NCI-H82 (cell line): ENCODE measurements at regions not wholly inside any gene's neighbourhood (a gene's known extent, or its start where the extent isn't known, plus 50 kb on each side); places are given as distances from the start of the nearest gene placed in this dataset.
"Not testable (repeated sequence)": the region's sequence is repeated elsewhere in the genome, so short reads cannot be mapped to it uniquely, and the experiment has no call there.

Experiments
- DNase-seq: peaks from one replicate; lab custom pipeline; 2025; lab: John Stamatoyannopoulos, UW

GRCh38 chr1:209173796-209174195 is 409.7 kb upstream of the CAMK1G start:
- not testable (repeated sequence) for DNase-seq

DNA sequence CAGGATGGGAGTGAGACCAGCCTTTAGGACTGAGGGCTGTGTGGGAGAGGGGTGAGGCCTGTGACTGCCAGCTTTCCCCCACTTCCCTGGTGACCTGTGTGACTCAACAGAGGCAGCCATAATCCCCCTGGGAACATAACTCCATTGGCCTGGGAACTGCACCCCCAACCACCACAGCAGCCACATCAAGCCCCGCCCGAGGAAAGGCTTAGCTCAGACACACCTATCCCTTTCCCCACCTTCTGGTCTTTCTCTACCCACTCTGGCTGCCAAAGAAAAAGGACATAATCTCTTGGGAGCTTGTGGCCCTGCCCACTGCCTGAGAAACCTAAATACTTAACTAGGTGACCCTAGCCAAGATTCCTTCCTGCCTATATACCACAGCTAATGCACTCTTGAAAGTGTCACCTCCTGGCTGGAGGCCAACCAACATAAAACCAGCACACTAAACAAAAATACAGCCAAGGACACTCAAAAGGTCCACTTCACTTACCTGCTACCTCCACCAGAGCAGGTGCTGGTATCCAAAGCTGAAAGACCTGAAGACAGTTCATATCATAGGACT is 406.6 kb upstream of the CAMK1G start:
- DNase-seq = peak; percentile 36

- DNase-seq = no peak
Measured at GRCh38 chr1:209183195-209183594, 400.3 kb upstream of the CAMK1G start.

DNA sequence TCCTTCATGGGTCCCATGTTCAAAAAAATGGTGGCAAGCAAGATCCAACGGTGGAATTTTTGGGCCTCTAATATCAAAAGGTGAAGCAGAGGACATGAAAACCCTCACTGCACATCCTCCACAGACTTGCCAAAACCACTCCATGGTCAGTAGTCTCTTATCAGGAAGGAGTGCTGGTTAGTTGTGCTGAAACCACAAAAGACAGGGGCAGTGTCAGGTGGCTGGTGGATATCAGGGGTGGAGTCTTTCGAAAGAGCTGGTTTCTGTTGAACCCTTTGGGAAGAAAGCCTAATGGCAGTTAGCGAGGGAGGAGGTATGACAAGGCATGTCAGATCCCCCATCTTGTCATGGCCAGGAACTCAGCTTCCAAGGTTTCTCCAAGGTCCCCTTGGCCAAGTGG is 395.9 kb upstream of the CAMK1G start:
- no peak for DNase-seq

GRCh38 chr1:209190591-209191261 is 392.8 kb upstream of the CAMK1G start:
- peak; percentile 93 for DNase-seq

DNA sequence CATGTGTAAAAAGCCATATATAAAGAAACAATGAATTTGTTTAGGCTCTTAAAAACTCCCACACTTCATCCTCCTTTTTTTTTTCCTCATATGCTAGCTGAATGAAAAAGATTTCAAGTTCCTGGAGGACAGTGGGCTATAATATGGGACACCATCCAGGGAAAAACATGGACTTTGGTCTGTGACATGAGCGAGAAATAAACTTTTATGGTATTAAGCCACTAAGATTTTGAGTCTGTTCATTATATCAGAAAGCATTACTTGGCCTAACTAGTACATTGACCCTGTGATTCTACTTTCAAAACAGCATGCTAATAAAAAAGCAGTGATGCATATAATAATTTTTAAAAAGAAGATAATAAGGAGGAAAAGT is 392.3 kb upstream of the CAMK1G start:
- no peak for DNase-seq

DNA sequence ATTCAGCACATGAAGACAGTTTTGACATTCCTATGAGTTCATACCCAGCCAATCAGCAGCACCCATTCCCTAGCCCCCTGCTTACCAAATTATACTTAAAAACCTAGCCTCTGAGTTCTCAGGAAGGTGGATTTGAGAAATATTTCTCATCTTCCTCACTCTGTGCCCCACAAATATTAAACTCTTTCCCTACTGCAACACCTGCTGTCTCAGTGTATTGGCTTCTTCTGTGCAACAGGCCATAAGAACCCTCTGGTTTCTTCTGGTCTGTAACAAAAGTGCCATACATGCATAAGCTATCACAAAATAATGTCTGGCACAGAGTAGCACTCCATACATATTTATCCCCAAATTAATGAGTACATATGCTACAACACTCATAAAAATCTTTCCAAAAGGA is 387.4 kb upstream of the CAMK1G start:
- DNase-seq = no peak

GRCh38 chr1:209198961-209199750 is 384.4 kb upstream of the CAMK1G start:
- DNase-seq = no peak

DNA sequence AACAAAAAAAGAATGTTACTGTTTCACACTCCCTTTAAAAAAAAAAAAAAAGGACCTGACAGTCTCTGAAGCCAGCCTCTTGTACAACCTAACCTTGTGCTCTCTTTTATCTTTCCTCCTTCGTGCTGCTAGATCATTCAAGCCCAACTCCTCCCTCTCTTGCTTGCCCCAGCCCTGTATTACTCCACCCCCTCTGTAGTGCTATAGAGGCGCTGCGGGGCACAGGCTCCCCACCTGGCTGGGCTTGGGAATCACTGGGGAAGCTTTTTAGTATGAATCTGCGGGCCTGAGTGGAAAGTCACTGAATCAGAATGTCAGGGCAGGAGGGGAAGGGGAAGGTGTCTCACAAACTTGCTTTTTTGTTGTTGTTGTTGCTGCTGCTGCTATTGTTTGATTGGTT is 383.7 kb upstream of the CAMK1G start:
- DNase-seq = peak; percentile 60

DNA sequence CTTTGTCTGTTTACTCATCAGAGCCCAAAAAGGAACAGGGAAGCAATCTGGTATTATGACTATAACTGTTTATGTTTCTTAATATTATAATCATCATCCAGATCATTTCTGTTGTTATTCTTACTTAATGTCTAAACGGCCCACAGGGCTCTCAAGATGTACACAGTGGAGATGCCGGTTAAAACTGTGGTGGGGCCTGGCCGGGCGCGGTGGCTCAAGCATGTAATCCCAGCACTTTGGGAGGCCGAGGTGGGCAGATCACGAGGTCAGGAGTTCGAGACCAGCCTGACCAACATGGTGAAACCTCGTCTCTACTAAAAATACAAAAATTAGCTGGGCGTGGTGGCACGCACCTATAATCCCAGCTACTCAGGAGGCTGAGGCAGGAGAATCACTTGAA is 381.2 kb upstream of the CAMK1G start:
- not testable (repeated sequence) for DNase-seq

DNA sequence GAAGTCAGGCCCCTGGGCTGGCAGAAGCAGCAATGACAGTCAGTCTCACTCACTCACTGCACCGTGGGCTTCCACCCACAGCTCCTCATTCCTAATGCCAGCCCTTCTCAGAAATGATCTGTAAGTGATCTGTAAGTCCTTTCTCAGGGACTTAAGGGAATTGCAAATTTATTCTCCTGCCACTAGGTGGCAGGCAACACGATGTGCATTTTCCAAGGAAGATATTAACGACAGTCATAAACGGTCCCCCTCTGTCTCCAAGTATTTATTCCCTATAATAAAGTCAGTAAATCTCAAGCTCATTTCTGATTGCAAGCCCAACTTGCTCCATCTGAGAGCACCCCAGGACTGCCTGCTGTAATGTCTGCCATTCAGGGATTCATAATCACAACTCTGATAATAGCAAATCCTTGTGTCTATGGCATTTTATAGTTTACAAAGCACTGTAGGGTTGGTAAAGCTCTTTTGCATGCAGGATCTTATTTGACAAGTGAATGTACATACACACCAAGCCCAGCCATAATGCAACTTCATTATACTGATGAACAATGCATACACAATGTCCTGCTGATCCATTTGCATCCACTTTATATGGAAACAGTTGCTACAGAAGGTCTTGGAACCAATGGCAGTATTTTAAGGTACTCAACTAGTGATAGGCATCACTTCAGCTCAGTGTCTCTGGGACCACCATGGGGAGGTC is 380.5 kb upstream of the CAMK1G start:
- peak; percentile 83 for DNase-seq

DNA sequence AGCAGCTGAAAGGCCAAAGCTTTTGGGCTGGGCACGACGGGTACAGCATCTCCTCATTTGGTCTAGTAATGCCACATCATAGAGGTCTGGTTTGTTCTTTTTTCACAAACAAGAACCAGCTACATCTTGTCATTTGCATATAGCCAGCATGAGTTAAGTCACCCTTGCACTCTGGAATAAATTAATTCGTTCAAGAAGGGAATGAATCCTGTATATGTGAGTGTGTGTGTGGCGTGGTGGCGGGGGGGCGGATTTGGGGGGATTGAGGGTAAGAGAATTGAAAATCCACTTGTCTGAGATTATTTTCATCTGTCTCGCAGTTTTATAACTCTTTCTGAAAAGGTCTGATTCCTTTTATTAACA is 380.0 kb upstream of the CAMK1G start:
- DNase-seq = no peak

GRCh38 chr1:209205039-209205438 is 378.5 kb upstream of the CAMK1G start:
- no peak for DNase-seq

GRCh38 chr1:209207126-209207700 is 376.3 kb upstream of the CAMK1G start:
- no peak for DNase-seq

GRCh38 chr1:209207701-209208286 is 375.7 kb upstream of the CAMK1G start:
- peak; percentile 91 for DNase-seq

- no peak for DNase-seq
Measured at GRCh38 chr1:209208648-209209047, 374.9 kb upstream of the CAMK1G start.

GRCh38 chr1:209213989-209214388 is 369.5 kb upstream of the CAMK1G start:
- no peak for DNase-seq

GRCh38 chr1:209215826-209216225 is 367.7 kb upstream of the CAMK1G start:
- no peak for DNase-seq

- DNase-seq = no peak
Measured at GRCh38 chr1:209218113-209218512, 365.4 kb upstream of the CAMK1G start.

- no peak for DNase-seq
Measured at GRCh38 chr1:209218981-209219380, 364.5 kb upstream of the CAMK1G start.

DNA sequence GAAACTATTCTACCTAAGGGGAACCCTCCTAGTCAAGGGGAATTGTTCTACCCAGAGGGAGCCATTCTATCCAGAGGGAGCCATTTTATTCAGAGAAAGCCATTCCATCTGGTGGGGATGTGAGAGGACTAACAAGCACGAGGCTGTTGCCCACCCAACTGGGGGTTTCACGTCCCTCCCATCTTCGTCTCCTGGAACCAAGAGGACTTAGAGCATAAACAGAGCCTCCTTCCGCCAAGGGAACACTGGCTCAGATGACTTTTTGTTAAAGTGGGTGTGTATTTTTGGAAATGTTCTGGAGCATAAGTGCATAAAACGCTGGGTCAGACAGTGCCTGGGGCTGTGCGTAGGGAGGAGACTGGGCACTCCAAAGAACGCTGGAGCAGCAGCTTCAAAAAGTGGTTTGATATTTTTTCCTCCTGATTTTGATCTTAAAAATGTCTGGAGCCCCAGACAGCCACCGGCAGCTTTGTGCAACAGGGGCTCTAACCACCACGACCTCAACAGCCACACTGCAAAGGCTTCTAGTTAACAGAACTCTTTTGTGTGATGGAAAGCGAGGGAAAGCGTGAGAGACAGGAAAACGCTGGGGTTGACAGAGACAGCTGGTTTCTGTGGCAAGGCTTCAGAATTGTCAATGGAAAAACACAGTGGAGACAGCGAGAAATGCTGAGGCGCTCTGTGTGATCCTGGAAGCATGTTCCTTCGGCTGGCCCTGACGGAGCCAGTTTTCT is 363.6 kb upstream of the CAMK1G start:
- DNase-seq = no peak
